Gastrocnemius medialis (tissue), 4 donors: ENCODE measurements at regions not wholly inside any gene's neighbourhood (a gene's known extent, or its start where the extent isn't known, plus 50 kb on each side); places are given as distances from the start of the nearest gene placed in this dataset.

ENCODE experiments used
- ATAC-seq, 2 donors: fragments of 150-250 bp; one replicate each; pipeline ENCODE4 v1.9.1; 2016
- DNase-seq, 2 donors: peaks; one replicate each; pipeline ENCODE4 v3.0.0-alpha.2; 2019
- H3K27ac ChIP-seq, 4 donors: fragments of 200-600 bp; sonication (generic); 1 replicate in 1 of 4; 2 replicates in 3 of 4; pipeline ENCODE4 v1.5.1; 2016 to 2018; ENCODE audit warnings: mild to moderate bottlenecking in 2 of 4, moderate library complexity in 1 of 4
- H3K27me3 ChIP-seq, 3 donors: fragments of 200-600 bp; sonication (generic) in 2 of 3; 1 replicate in 1 of 3; 2 replicates in 2 of 3; pipeline versions ENCODE4 v1.5.1 to v1.6.0; 2016 to 2019; ENCODE audit warnings: mild to moderate bottlenecking in 1 of 3, moderate library complexity in 1 of 3
- H3K36me3 ChIP-seq, 2 donors: fragments of 200-600 bp; sonication (generic) in 1 of 2; one replicate each; pipeline ENCODE4 v1.5.1; 2017 to 2018
- H3K4me1 ChIP-seq, 2 donors: fragments of 200-600 bp; sonication (generic) in 1 of 2; one replicate each; pipeline ENCODE4 v1.5.1; 2016 to 2017; ENCODE audit warnings: mild to moderate bottlenecking in 2 of 2
- H3K4me3 ChIP-seq, 4 donors: fragments of 200-600 bp; sonication (generic) in 3 of 4; 1 replicate in 1 of 4; 2 replicates in 3 of 4; pipeline ENCODE4 v1.5.1; 2016 to 2019; ENCODE audit warnings: mild to moderate bottlenecking in 2 of 4
- H3K9me3 ChIP-seq, 3 donors: fragments of 200-600 bp; sonication (generic) in 2 of 3; 1 replicate in 1 of 3; 2 replicates in 2 of 3; pipeline ENCODE4 v1.5.1; 2016 to 2019
- CTCF ChIP-seq, 5 experiments: fragments of 450-650 bp in 3 of 5; fragments of 200-600 bp in 2 of 5; sonication (generic) in 2 of 5; IDR thresholded peaks in 4 of 5; conservative IDR thresholded peaks in 1 of 5; 1 replicate in 4 of 5; 2 replicates in 1 of 5; pipeline ENCODE4 v1.5.1; 2016 to 2019; ENCODE audit warnings: antibody characterized with exemption in 5 of 5, mild to moderate bottlenecking in 3 of 5, moderate library complexity in 3 of 5
- POLR2A ChIP-seq, 2 donors: fragments of 450-650 bp; IDR thresholded peaks; one replicate each; pipeline ENCODE4 v1.6.1; 2017; ENCODE audit warnings: antibody characterized with exemption in 2 of 2, mild to moderate bottlenecking in 2 of 2, moderate library complexity in 2 of 2
- in situ Hi-C, 4 donors: fragments of 200-750 bp; cut with MboI; loops; one replicate each; pipeline versions ENCODE4 v1.15.0 to v1.8.0; 2017; ENCODE audit warnings: low sequenced_read_pairs in 4 of 4
- intact Hi-C: fragments of 100-400 bp; cut with DNase I; formaldehyde crosslinking; loops from one replicate; pipeline ENCODE4 v1.15.1; 2023; ENCODE audit warnings: low total_unique reads

- TF ChIP-seq CTCF (IDR thresholded peaks at IDR 0.05 in 4 of 5, conservative IDR thresholded peaks at IDR 0.05 in 1 of 5) (peak in 1 of 5 experiments; percentile 22), POLR2A (IDR thresholded peaks at IDR 0.05) (no peak)
- no peak overlapping the region for H3K27ac ChIP-seq
- no peak for ATAC-seq
- no peak for DNase-seq
- no peaks in the 10 kb centered on the region for H3K27me3 ChIP-seq
- H3K4me1 ChIP-seq, result peaks cover 0 to 5% of the 10 kb centered on the region in 2 donors
- intact Hi-C loops, result loop anchor here (5.0 kb wide), 1 partner anchor 201 kb away; no protein-coding TSS in a partner anchor
- H3K4me3 ChIP-seq, result no peak overlapping the region
- no peaks in the 10 kb centered on the region for H3K9me3 ChIP-seq
- in situ Hi-C loops, result no loop called here
- no peaks in the 10 kb centered on the region for H3K36me3 ChIP-seq
Observed at GRCh38 chr13:29707876-29708543, 112.5 kb upstream of the SLC7A1 start.

GRCh38 chr13:29706923-29707322 lies 111.4 kb upstream of the SLC7A1 start:
- ATAC-seq, result no peak
- no peaks in the 10 kb centered on the region for H3K36me3 ChIP-seq
- no peaks in the 10 kb centered on the region for H3K9me3 ChIP-seq
- in situ Hi-C loops, result no loop called here
- H3K27me3 ChIP-seq, result no peaks in the 10 kb centered on the region
- no peak for TF ChIP-seq POLR2A (IDR thresholded peaks at IDR 0.05)
- TF ChIP-seq CTCF (IDR thresholded peaks at IDR 0.05 in 4 of 5, conservative IDR thresholded peaks at IDR 0.05 in 1 of 5), result no peak
- H3K4me1 ChIP-seq, result peaks cover 0 to 5% of the 10 kb centered on the region in 2 donors
- no peak for DNase-seq
- H3K4me3 ChIP-seq, result no peak overlapping the region
- no peak overlapping the region for H3K27ac ChIP-seq
- intact Hi-C loops, result loop anchor here (5.0 kb wide), 1 partner anchor 200 kb away; no protein-coding TSS in a partner anchor

GRCh38 chr13:29704648-29705047 lies 109.2 kb upstream of the SLC7A1 start:
- intact Hi-C loops, result loop anchor here (5.0 kb wide), 1 partner anchor 197 kb away; no protein-coding TSS in a partner anchor
- peaks cover 0 to 5% of the 10 kb centered on the region in 2 donors for H3K4me1 ChIP-seq
- no peaks in the 10 kb centered on the region for H3K36me3 ChIP-seq
- no peak for ATAC-seq
- no peak for DNase-seq
- no peaks in the 10 kb centered on the region for H3K27me3 ChIP-seq
- no peak overlapping the region for H3K4me3 ChIP-seq
- TF ChIP-seq CTCF (IDR thresholded peaks at IDR 0.05 in 4 of 5, conservative IDR thresholded peaks at IDR 0.05 in 1 of 5), result no peak
- no peak for TF ChIP-seq POLR2A (IDR thresholded peaks at IDR 0.05)
- in situ Hi-C loops, result no loop called here
- H3K27ac ChIP-seq, result no peak overlapping the region
- no peaks in the 10 kb centered on the region for H3K9me3 ChIP-seq

- no peak overlapping the region for H3K4me3 ChIP-seq
- H3K36me3 ChIP-seq, result no peaks in the 10 kb centered on the region
- in situ Hi-C loops (no loop called here), intact Hi-C loops (no loop called here)
- no peaks in the 10 kb centered on the region for H3K27me3 ChIP-seq
- H3K27ac ChIP-seq, result no peak overlapping the region
- no peak for ATAC-seq
- H3K4me1 ChIP-seq, result peaks cover 0 to 5% of the 10 kb centered on the region in 2 donors
- no peak for DNase-seq
- H3K9me3 ChIP-seq, result no peaks in the 10 kb centered on the region
- TF ChIP-seq POLR2A (IDR thresholded peaks at IDR 0.05), result no peak
- no peak for TF ChIP-seq CTCF (IDR thresholded peaks at IDR 0.05 in 4 of 5, conservative IDR thresholded peaks at IDR 0.05 in 1 of 5)
Observed at GRCh38 chr13:29703421-29703820, 107.9 kb upstream of the SLC7A1 start.
